Stimulated activated naive CD8-positive, alpha-beta T cell treated with anti-CD3 and anti-CD28 coated beads, Interleukin-15, Interleukin-2, amounts not matched to agents 100 U/mL and 50 U/mL, for 24 hours (primary cell): ENCODE measurements at regions not wholly inside any gene's neighbourhood (a gene's known extent, or its start where the extent isn't known, plus 50 kb on each side); places are given as distances from the start of the nearest gene placed in this dataset.

Experiments used
- ATAC-seq: fragments of 150-1000 bp; cut with Tn5 transposase; one replicate; pipeline ENCODE4 v1.10.0; 2021
- DNase-seq: peaks from one replicate; pipeline ENCODE4 v3.0.0; 2021

DNA sequence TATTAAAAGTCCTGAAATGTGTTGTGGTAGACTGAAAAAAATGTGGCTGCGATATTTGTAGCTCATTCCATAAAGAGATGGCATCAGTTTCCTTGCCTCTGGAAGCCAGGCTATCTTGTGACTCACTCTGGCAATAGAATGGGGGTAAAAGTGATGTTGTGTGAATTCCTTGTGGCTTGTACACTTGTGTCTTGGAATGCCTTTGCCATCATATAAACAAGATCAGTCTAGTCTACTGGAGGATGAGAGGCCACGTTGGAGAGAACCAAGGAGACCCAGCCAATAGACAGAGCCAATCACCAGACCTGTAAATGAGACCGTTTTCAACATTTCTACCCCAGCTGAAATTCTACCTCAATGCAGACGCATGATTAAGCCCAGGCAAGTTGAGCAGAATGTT, 254.1 kb downstream of the TRIB2 start:
- DNase-seq: no peak
- no peak for ATAC-seq

DNA sequence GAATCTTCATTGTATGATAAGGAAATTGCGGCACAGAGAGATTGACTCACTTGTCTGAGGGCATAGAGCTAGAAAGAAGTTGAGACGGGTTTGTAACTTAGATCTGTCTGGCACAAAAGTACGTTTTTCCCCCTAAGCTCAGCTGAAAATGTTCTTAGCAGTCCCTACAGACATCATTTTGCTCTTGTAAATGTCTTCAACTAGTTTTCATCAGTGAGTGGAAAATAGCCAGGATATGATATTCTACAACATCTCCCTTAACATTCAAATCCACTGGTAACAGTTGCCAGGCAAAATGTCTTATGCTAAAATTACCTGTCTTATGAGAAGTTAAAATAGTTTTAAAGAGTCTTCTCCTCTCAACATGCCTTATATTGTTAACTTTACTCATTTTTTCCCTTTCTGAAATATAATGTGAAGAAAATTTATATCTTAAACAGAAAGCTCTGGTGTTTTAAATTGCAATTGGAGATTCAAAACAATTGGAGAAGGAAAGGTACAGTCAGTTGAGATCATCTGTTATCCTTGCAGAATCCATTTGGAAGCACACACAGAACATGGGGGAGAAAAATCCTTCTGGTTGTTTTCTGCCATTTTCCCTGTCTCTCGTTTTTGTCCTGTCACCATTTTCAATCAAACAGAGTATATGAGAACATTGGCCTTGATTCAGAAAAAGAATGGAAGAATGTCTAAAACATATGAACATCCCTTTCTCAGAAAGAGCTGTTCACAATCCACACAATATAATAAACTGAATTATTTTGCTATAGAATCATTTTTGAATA, 255.0 kb downstream of the TRIB2 start:
- DNase-seq (no peak), ATAC-seq (no peak)

GRCh38 chr2:12978066-12978835, 261.5 kb downstream of the TRIB2 start:
- ATAC-seq: no peak
- DNase-seq: no peak

- DNase-seq: no peak
- no peak for ATAC-seq
Observed at GRCh38 chr2:12979066-12979465, 262.3 kb downstream of the TRIB2 start.

- no peak for ATAC-seq
- no peak for DNase-seq
Observed at GRCh38 chr2:12980817-12981216, 264.1 kb downstream of the TRIB2 start.

DNA sequence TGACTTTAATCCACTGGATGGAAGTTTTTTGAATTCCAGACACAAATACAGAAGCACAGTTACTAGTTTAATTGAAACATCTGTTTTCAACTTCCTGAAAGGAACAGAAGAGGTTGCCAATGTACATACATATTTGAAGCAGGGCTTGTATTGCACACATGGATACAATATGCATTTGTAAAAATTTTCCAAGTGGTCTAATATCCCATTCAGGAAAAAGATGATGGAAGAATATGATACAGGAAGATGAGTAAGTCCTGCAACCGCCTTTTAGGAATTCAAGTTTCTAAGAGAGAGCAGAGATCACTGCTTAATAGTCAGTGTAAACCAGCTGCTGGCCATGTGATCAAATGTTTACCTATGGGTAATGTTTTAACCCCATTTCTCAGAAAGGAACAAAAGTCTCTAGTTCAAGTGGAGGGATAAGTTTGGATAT, 265.4 kb downstream of the TRIB2 start:
- DNase-seq (no peak), ATAC-seq (no peak)

DNA sequence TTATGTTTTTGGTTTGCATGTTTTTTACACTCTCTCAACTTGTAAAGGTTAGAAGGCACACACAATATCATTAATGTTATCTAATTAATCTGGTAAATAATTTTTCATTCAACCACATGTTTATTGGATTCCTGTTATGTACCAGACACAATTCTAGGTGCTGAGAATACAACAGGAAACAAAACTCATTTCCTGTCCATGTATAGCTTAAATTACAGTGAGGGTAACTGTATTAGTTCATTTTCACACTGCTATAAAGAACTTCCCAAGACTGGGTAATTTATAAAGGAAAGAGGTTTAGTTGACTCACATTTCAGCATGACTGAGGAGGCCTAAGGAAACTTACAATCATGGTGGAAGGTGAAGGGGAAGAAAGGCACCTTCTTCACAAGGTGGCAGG, 270.5 kb downstream of the TRIB2 start:
- no peak for DNase-seq
- ATAC-seq: no peak

DNA sequence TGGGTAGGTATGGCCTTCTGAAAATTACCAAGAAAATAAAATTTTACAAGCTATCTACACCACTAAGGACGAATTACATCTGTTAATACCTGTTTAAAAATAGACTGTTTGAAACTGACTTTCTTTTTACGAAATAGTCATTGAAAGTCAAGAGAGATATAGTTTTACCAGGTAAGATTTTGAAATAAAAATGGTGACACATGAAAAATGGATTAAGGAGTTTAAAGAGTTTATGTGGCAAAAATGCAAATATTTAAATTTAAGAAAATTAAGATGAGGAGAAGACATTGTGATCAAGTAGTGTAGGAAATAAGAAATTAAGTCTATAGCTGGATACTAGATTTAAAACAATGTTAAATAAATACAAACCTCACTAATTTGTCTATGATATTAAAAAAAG, 271.5 kb downstream of the TRIB2 start:
- DNase-seq: no peak
- no peak for ATAC-seq

- DNase-seq: no peak
- ATAC-seq: no peak
Observed at GRCh38 chr2:12990523-12990922, 273.8 kb downstream of the TRIB2 start.

GRCh38 chr2:12998685-12999084, 281.9 kb downstream of the TRIB2 start:
- ATAC-seq (no peak), DNase-seq (no peak)

DNA sequence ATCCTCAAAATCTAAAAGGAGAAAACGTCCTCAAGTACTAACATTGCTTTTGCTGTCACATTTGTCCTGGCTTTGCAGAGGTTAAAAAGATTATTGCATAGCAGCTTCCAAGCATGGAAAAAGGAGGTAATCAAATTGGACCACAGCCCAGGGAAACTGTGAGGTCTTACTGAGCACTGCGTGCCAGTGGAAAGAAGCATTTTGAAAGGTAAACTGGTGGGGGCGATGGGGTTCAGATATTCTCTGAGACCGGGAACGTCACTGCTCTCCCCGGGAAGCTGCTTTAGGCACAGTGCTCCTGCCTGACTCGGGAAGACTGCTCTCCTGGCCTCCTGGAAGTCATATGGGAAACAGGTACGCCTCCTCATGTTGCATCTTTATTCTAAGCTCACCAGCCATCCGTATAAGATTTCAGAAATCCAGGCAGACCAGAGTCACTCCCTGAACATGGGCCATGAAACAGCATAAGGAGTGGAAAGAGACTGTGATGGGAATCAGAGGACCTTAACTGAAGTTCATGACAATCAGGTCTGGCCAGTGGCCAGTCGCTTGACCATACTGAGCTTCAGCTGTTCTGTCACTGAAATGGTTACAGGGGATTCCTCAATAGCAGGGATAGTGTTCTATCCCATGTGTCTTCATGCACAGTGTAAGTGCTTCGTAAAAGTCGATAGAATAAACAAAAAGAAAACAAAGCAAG, 284.1 kb downstream of the TRIB2 start:
- DNase-seq (no peak), ATAC-seq (no peak)

DNA sequence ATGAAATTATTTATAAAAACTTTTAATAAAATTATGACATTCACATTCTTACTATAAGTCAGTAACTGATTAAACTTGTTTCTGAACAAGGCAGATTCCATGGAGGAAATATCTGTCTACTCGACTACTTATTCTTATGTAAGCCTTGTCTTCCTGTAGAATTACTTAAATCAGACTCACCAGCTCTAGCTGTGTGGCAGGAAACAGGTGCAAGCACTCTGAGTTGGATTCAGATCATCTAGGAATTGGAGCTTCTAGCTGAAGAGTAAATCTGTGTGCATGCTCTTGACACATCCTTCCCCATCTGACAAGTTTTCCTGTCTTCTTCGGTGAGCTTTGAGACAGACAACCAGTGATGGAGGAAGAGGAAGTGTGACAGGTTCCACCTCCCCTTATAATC, 284.7 kb downstream of the TRIB2 start:
- no peak for ATAC-seq
- no peak for DNase-seq

GRCh38 chr2:13002536-13003331, 286.0 kb downstream of the TRIB2 start:
- no peak for ATAC-seq
- DNase-seq: no peak

GRCh38 chr2:13003500-13003899, 286.8 kb downstream of the TRIB2 start:
- DNase-seq (no peak), ATAC-seq (no peak)

GRCh38 chr2:13005048-13005447, 288.3 kb downstream of the TRIB2 start:
- DNase-seq: no peak

DNA sequence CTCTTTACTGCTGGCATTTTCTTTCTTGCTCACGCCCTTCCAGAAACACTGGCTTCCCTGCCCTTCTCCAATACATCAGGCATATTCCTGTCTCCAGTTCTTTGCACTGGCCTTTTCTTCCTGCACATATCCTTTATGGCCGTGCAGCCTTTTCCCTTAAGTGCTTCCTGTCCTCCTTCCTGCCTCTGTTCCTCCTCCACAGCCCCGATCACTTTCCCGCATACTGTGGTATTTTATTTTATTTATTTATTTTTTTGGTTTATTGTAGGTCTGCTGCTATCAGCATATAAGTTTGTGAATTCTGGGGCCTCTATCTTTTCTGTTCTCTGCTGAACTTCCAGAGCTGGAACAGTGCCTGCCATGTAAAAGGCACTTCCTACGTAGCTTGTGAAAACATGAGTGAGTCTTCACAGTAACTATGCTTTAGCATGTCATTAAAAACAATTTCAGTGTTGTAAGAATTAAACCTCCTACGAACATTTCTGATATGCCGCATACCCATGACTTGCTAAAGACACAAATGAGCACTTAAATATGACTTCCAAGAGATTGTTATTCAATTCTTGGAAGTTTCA, 289.1 kb downstream of the TRIB2 start:
- no peak for DNase-seq
- ATAC-seq: no peak

More at GRCh38 chr2:13005048-13005447, 288.3 kb downstream of the TRIB2 start:
- no peak for ATAC-seq

DNA sequence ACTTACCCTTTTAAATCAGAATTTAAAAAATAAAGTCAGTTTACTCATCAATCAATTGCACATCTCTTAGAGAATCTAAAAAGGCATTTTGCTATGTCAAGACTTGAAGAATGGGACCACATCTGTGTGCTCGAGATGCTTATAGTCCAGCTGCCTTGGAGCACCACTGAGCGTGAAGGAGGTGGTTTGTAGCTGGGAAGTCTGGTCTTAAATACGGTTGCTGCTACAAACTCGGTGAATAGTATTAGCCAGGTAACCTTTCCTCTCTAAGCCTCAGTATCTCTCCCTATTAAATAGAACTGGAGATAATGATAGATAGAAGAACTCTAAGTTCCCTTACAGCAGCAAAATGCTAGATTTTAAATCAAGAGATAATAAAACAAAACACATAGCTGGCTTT, 289.7 kb downstream of the TRIB2 start:
- ATAC-seq: no peak

DNA sequence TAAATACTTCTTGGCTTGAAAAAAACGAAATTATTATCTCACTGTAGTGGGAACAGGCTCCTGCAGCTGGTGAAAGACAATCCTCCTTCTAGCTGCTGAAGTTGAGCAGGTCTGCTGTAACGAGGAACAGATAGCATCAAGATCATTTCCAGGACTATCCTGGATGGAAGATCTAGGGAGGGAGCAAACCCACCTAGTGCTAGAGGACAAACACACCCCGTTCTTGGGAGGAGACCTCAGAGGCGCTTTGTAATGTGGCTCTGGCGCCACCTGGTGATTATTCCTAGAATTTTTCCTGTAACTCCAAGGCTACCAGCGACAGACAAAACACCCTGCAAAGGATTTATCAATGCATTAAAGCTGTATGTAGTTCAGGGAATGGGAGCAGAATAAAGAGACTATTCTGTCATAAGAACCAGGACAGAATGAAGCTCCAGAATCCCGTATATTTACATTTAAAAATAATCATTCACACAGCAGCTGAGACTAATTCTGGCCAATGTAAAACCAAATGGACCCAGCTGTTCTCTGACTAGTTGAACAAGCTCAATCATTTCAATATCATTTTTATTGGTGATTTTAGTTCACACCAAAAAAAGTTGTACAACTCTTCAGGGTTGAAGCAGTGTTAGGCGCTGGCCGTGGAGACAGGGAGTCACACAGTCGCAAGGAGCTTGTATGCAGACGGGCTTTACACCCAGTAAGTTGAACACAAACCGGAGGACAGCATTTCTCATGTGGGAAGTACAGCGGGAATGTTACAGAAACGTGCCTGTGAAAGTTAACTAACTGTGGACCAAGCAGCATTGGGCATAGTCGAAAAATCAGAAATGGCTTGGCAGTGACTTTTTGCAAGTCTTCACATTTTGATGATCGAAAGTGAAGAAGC, 290.3 kb downstream of the TRIB2 start:
- DNase-seq (peak; percentile 68), ATAC-seq (peak; percentile 73)

More for the DNA sequence above, 289.7 kb downstream of the TRIB2 start:
- no peak for DNase-seq

DNA sequence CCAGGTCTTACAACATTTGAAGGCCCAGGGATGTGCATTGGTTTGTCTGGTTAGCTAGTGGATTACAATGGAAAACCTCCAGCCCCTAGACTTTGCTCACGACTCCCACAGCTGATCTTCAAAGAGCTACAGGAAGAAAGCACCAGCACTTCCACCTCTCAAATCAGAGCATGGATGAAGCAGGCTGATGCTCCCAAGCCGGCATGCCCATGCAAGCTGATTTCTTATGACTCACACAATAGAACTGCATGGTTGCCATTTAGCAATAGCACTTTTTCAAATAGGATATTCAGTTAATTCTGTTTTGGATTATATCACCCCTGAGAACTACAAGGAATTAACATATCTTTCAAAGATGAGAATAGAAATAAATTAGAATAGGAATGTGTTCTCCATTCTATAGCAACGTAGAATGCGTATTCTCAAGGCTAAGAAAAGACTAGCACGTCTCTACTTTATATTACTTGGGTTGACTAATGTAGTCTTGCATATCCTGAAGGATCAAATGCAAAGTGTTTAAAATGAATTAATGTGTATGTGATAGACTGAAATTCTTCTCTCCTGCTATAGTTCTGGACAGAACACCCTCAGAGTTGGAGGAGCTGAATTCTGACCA, 292.4 kb downstream of the TRIB2 start:
- DNase-seq (no peak), ATAC-seq (no peak)

DNA sequence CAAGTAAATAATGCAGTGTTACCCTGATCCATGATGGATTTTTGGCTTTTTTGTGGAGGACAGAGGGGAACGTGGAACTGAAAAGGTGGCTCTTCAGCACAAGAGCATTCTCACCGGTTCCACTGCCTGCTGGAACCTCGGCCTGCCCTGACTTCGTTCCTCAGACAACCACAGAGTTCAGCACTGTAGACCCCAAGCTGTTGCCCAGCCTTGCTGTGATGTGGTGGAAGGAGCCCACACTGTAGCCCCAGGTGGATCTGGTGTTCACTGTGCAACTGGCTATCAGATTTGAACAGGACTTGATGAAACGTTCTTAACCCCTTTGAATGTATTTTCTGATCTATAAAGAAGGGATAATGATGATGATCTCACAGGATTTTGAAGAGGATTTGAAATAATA, 293.5 kb downstream of the TRIB2 start:
- ATAC-seq: no peak

More for the DNA sequence above, 293.5 kb downstream of the TRIB2 start:
- DNase-seq: no peak
